HG02798 (cell line): ENCODE measurements at regions not wholly inside any gene's neighbourhood (a gene's known extent, or its start where the extent isn't known, plus 50 kb on each side); places are given as distances from the start of the nearest gene placed in this dataset.
"Not testable (repeated sequence)": the region's sequence is repeated elsewhere in the genome, so short reads cannot be mapped to it uniquely, and the experiment has no call there.

Experiments used
- ATAC-seq: cut with Tn5 transposase; IDR thresholded peaks from one replicate; pipeline ENCODE4 v1.9.1; 2021; ENCODE audit warnings: mild to moderate bottlenecking; ENCODE audit not compliant: unreplicated experiment, poor library complexity

DNA sequence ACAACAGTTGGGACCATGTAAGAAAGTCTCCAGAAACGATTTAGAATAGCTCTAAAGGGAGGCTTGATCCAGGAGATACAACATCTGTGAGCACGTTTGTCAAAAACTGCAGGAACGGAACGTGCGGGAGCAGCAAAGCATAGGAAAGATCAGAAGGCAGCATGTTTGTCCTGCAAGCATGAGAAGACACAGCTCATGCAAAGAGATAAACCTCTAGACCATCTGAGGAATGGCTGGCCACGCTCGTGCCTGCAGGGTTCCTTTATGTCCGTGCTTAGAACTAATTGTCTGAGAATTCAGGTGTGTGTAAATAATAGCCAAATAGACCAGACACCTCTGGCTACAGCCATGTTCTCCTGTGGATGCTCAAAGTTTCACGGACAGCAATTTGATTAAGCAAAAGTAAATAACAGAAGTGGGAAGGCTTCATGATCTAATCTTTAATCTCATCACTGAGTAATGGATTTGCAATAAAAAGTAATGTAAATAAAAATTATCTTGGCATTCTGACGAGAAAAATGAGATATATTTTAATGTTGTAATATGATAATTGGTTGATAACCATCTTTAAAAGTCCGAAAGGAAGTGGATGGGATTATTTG lies 534.8 kb upstream of the CDH7 start:
- no peak for ATAC-seq

- no peak for ATAC-seq
Observed at GRCh38 chr18:65214456-65214855, 536.4 kb upstream of the CDH7 start.

DNA sequence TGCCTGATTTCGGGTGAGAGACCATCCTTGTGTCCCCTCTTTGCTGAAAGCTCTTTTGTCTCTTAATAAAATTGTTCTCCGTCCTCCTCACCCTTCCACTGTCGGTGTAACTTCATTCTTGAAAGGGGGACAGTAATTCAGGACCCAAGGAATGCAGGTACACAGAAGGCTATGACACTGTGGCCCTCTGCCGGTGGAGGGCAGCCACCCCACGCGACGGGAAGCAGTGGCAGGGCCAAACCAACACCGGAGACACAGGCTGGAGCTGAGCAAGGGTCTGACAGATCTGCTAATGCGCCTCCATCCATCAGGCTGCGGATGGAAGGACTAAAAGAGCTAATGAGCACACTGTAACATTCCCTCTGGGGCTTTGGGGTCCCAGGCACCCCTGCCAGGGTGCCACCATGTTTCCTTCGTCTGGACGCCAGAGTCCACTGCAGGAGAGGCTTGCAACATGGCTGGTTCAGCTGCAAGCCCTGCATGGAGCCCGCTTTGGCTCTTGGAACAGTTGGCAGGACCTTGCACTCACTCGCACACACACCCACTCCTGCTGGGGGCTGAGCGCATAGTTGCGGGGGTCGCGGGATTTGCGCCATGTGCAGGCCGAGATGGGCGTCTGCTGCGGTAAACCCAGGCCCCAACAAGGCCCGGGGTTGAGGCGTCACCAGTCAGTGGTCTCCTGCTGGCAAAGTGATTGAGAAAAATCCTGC lies 544.1 kb upstream of the CDH7 start:
- no peak for ATAC-seq

DNA sequence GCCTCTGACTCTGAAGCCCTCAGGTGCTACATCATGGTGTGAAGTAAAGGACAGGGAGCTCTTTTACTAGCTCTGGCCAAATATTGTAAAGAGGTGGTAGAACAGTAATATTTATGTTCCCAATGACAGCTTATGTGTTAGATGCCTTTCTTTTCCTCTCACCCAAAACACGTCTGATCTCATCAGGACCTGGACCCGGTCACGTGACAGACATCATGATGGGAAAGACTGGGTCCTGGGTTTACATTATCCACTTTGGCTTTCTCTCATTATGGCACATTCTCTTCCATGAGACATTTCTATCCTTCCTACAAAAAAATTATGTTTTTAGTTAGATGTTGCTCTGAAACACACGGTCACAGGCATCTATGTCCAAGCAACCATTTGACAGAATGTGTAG lies 548.7 kb upstream of the CDH7 start:
- no peak for ATAC-seq

DNA sequence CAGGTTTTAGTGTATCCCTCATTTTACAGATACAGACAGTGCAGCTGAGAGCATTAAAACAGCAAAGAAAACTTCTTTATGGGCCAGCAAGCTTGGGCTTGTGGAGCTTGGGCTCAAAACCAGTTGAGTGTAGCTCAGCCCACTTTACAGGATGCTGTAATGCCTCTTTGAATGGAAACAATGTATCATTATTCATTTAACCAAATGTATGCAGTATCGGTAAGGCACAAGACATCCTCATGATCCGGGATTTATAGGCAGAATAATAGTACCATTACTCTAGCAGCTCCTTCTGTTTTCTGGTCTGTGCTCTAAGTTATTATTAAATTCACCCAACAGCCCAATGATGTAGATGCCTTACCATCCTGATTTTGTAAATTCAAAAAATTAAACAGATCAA lies 575.1 kb upstream of the CDH7 start:
- no peak for ATAC-seq

DNA sequence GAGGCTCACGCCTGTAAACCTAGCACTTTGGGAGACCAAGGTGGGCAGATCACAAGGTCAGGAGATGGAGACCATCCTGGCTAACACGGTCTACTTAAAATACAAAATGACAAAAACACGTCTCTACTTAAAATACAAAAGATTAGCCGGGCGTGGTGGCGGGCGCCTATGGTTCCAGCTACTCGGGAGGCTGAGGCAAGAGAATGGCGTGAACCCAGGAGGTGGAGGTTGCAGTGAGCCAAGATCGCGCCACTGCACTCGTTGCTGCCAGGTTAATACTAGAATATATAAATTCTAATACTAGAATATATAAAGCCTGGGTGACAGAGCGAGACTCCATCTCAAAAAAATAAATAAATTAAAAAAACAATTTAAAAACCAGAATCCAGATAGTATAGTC lies 588.7 kb upstream of the CDH7 start:
- ATAC-seq = not testable (repeated sequence)

GRCh38 chr18:65146482-65147021 lies 604.3 kb upstream of the CDH7 start:
- ATAC-seq = no peak

DNA sequence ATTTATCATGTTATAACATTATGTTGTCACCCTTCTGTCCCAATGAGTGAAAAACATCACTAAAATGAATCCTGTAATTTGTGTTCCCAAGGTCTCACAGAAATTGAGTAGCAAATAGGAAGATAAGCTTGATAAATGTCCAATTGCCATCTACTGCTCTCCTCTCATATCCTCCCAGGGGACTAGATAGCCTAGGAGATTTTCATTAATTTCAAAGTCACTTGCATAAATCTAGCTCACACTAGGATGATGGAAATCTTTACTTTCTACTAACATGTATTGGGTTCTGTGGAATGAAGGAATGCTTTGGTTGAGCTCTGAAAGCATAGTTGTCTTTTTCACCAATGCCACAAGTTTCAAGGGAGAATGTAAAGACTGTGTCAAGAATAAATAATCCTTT lies 605.5 kb upstream of the CDH7 start:
- ATAC-seq = no peak

DNA sequence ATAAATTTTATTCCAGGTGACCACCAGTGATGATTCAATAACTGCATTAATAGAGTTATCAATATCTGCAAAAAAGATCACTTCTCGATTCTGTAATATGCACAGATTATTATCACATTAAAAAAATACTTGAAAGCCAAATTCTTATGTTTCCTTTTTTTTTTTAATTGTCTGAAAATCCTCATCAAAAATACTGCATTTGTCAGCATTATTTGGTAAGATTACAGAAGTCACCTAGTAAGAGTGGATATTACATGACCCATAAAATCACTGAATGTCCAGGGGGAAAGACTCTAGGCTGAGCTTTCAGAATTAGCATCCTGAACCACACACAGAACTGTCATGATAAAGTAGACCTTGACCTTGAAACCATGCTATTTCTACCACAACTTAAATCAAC lies 617.2 kb upstream of the CDH7 start:
- no peak for ATAC-seq

DNA sequence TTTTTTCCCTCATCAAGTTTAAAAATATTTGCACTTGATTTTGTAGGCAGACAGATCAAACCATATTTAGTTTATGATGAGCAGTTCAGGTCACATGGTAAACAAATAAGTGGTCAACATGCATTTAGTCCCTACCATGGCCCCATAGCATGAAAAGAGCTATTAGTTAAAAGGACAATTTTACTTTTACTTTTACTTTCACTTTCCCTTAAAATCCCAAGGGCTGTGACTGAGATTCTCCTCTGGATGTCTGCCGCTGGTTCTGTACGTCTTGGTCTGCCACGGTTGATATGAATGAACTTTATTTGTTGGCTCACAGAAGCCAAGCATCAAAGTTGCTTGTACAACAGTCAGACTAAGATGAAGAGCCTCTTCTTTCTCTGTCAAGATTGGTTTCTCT lies 626.2 kb upstream of the CDH7 start:
- no peak for ATAC-seq

DNA sequence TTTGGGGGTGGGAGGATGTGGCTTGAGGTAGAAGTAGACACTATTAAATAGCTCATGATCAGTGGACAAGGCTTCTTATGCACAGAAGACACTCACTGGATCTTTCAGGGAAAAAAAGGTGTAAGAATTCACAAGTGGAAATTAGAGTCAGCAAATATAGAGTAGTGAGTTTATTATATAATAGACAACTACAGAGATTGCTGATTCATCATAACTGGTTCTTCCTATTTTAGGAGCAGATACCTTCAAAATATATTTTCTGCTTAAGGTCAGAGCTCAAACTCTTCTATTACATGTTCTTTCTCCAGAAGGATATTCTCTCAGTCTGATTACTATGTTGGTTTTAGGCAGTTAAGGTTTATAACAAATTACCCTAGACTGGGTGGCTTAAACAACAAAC lies 646.9 kb upstream of the CDH7 start:
- ATAC-seq = no peak

- ATAC-seq = no peak
Observed at GRCh38 chr18:65093346-65093745, 657.5 kb upstream of the CDH7 start.

DNA sequence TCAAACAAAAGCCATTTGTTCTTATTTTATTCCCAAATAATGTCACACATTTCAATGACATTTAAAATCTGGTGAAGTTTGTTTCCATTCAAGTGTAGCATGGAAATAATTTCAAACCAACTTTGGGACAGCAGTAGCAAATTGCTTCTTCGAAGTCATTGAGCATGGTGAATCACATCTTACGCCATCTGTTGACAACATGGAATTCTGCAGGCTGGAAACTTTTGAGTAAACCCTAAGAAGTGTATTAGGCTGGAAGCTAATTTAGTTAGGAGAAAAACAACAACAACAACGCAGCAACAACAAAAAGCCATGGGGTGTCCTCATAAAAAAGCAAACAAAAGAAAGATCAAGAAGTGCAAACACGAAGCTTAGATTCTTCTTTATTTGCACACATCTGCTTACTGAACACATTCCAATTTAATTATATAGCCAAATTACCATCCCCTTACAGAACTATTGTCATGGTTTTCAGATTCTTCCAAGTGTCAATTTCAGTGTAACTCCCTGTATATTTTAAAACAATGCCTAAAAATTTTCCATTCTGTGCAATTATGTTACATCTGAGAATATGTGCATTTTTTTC lies 659.0 kb upstream of the CDH7 start:
- no peak for ATAC-seq

GRCh38 chr18:65082907-65083306 lies 667.9 kb upstream of the CDH7 start:
- no peak for ATAC-seq

- no peak for ATAC-seq
Observed at GRCh38 chr18:65081786-65082185, 669.0 kb upstream of the CDH7 start.

GRCh38 chr18:65073060-65073550 lies 677.7 kb upstream of the CDH7 start:
- no peak for ATAC-seq

- no peak for ATAC-seq
Observed at GRCh38 chr18:65057439-65058083, 693.3 kb upstream of the CDH7 start.

DNA sequence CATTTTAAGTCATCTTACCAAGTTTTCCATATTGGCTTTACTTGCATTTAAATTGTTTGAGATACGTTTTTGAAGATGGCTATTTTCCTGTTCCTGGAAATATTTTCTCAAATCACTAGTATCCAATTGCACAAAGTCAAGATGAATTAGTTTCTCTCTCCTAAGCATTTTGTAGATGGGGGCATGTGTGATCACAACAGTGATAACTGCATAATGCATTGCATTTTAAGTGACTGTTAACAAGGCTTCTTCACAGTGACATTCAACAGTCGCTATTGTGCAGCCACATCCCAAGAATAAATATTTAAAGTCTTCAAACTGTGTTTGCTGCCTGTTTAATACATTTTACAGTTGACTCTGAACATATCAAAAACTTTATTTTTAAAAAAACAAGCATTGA lies 694.2 kb upstream of the CDH7 start:
- ATAC-seq = no peak

GRCh38 chr18:65049586-65049985 lies 701.2 kb upstream of the CDH7 start:
- no peak for ATAC-seq

DNA sequence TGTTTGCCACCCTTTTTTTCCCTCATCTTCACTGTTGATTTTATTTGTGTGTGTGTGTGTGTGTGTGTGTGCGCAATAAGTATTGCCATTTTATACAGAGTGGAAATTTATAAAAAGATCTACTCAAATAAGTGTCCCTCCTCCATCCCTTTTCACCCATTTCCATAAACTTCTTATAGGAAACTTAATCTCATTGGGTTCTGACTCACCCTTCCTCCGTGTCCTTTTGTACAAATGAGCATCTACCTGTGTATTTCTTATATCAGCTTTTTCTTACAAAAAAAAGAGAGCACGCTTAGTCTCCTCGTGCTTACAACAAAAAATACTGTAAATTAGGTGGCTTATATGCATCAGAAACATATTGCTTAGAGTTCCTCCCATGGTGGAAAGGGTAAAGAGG lies 711.2 kb upstream of the CDH7 start:
- no peak for ATAC-seq

DNA sequence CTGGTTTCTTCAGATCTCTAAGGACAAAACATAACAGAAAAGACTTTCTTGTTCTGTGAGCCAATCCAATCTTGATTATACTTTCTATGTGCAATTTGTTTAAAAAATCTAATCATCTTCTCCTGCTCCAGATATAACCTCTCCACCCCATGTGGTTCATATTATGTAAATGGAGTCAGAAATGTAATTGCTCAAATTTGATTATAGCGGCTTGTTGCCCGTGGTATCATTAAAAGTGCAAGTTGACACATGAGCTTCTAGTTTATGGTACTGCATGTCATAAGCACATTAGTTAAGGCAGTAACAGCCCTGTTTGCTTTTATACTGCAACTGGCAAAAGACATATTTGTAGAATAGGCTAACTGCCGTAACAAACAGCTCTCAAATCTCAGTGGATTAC lies 715.1 kb upstream of the CDH7 start:
- no peak for ATAC-seq
